WTC11 (cell line): ENCODE measurements at regions not wholly inside any gene's neighbourhood (a gene's known extent, or its start where the extent isn't known, plus 50 kb on each side); places are given as distances from the start of the nearest gene placed in this dataset.

ENCODE experiments used
- ATAC-seq: fragments of 200-7000 bp; cut with Tn5 transposase; 2 replicates; pipeline ENCODE4 v1.10.0; 2021; ENCODE audit warnings: mild to moderate bottlenecking, moderate library complexity
- CTCF ChIA-PET: fragments of 300-600 bp; sonication (Branson Sonifier 250); formaldehyde crosslinking; loops from one replicate; lab custom pipeline; 2021; ENCODE audit warnings: antibody characterized with exemption; lab: Charles Lee
- POLR2A ChIA-PET: fragments of 350-600 bp; sonication (Branson Sonifier 250); formaldehyde crosslinking; loops from one replicate; lab custom pipeline; 2021; ENCODE audit warnings: antibody characterized with exemption; lab: Charles Lee
- DNase-seq: peaks from one replicate; pipeline ENCODE4 v3.0.0; 2021; ENCODE audit warnings: low spot score
- H3K27ac Mint-ChIP-seq: 2 replicates; pipeline ENCODE4 v1.8.0; 2021; ENCODE audit warnings: mixed read lengths
- H3K27me3 Mint-ChIP-seq: 2 replicates; pipeline ENCODE4 v1.8.0; 2021; ENCODE audit warnings: low read depth, mild to moderate bottlenecking, moderate library complexity, mixed read lengths
- H3K36me3 Mint-ChIP-seq: 2 replicates; pipeline ENCODE4 v1.8.0; 2021; ENCODE audit warnings: mixed read lengths
- H3K4me1 Mint-ChIP-seq: 2 replicates; pipeline ENCODE4 v1.8.0; 2022; ENCODE audit warnings: mixed read lengths
- H3K4me3 Mint-ChIP-seq: 2 replicates; pipeline ENCODE4 v1.8.0; 2021; ENCODE audit warnings: mild to moderate bottlenecking, moderate library complexity, mixed read lengths
- H3K9me3 Mint-ChIP-seq: 2 replicates; pipeline ENCODE4 v1.8.0; 2021; ENCODE audit warnings: mixed read lengths
- ATF2 ChIP-seq: sonication (generic); formaldehyde crosslinking; IDR thresholded peaks from 2 replicates; pipeline ENCODE4 v1.8.1; 2022; ENCODE audit warnings: low read depth, missing genetic modification reagents, borderline replicate concordance
- ERG ChIP-seq: fragments of 250-450 bp; sonication (Bioruptor Pico); IDR thresholded peaks from 2 replicates; pipeline ENCODE4 v1.8.0; 2021; ENCODE audit warnings: mild to moderate bottlenecking
- ESRRA ChIP-seq: sonication (generic); formaldehyde crosslinking; IDR thresholded peaks from 2 replicates; pipeline ENCODE4 v1.8.1; 2022; ENCODE audit warnings: mild to moderate bottlenecking, missing genetic modification reagents, borderline replicate concordance
- FOXP1 ChIP-seq: sonication (generic); formaldehyde crosslinking; IDR thresholded peaks from 2 replicates; pipeline ENCODE4 v1.8.0; 2022; ENCODE audit warnings: missing genetic modification reagents, mild to moderate bottlenecking, moderate library complexity, borderline replicate concordance
- GABPB1 ChIP-seq: sonication (generic); formaldehyde crosslinking; IDR thresholded peaks from 2 replicates; pipeline ENCODE4 v1.8.1; 2023; ENCODE audit warnings: mild to moderate bottlenecking, missing genetic modification reagents
- HMGA2 ChIP-seq: fragments of 250-450 bp; sonication (Bioruptor Pico); IDR thresholded peaks from 2 replicates; pipeline ENCODE4 v1.4.0; 2021; ENCODE audit warnings: mild to moderate bottlenecking, moderate library complexity
- JUN ChIP-seq: sonication (generic); formaldehyde crosslinking; IDR thresholded peaks from 2 replicates; pipeline ENCODE4 v1.8.0; 2023; ENCODE audit warnings: mild to moderate bottlenecking, missing genetic modification reagents
- MAX ChIP-seq: sonication (generic); formaldehyde crosslinking; IDR thresholded peaks from 2 replicates; pipeline ENCODE4 v1.8.0; 2022; ENCODE audit warnings: mild to moderate bottlenecking, missing genetic modification reagents
- MXD4 ChIP-seq: fragments of 250-450 bp; sonication (Bioruptor Pico); IDR thresholded peaks from 2 replicates; pipeline ENCODE4 v1.8.0; 2021; ENCODE audit warnings: mild to moderate bottlenecking, moderate library complexity, borderline replicate concordance
- NR1H2 ChIP-seq: sonication (generic); formaldehyde crosslinking; IDR thresholded peaks from 2 replicates; pipeline ENCODE4 v1.9.0; 2021; ENCODE audit warnings: mild to moderate bottlenecking, moderate library complexity, missing genetic modification reagents
- PREB ChIP-seq: sonication (generic); formaldehyde crosslinking; IDR thresholded peaks from 2 replicates; pipeline ENCODE4 v1.8.1; 2022; ENCODE audit warnings: mild to moderate bottlenecking, missing genetic modification reagents, moderate library complexity, borderline replicate concordance
- PRRX2 ChIP-seq: fragments of 250-450 bp; sonication (Bioruptor Pico); IDR thresholded peaks from 2 replicates; pipeline ENCODE4 v1.8.0; 2021; ENCODE audit warnings: mild to moderate bottlenecking
- TEAD1 ChIP-seq: sonication (generic); formaldehyde crosslinking; IDR thresholded peaks from 2 replicates; pipeline ENCODE4 v1.8.0; 2022; ENCODE audit warnings: mild to moderate bottlenecking, missing genetic modification reagents
- ZMAT4 ChIP-seq: fragments of 250-450 bp; sonication (Bioruptor Pico); IDR thresholded peaks from 2 replicates; pipeline ENCODE4 v1.9.0; 2021; ENCODE audit warnings: mild to moderate bottlenecking
- ZNF219 ChIP-seq: sonication (generic); formaldehyde crosslinking; IDR thresholded peaks from 2 replicates; pipeline ENCODE4 v1.8.0; 2023; ENCODE audit warnings: missing genetic modification reagents, mild to moderate bottlenecking, borderline replicate concordance
- ZNF532 ChIP-seq: fragments of 250-450 bp; sonication (Bioruptor Pico); IDR thresholded peaks from 2 replicates; pipeline ENCODE4 v1.9.0; 2021; ENCODE audit warnings: mild to moderate bottlenecking, borderline replicate concordance

- no peak for DNase-seq
- Mint-ChIP-seq H3K9me3 (no peaks in the 10 kb centered on the region), H3K27ac (no peak overlapping the region), H3K27me3 (no peaks in the 10 kb centered on the region), H3K4me1 (peaks cover 5% of the 10 kb centered on the region; the same call in 1 of the 2 replicates), H3K4me3 (no peak overlapping the region), H3K36me3 (no peaks in the 10 kb centered on the region)
- ChIA-PET CTCF (no interaction called here), POLR2A (no interaction called here)
- no peak; the same call in 1 of the 2 replicates for ATAC-seq
- TF ChIP-seq ERG (CRISPR knock-in tag) (no peak), JUN (CRISPR knock-in tag) (no peak), ZNF219 (CRISPR knock-in tag) (no peak)
Measured at GRCh38 chrX:4944767-4945166, 1231.3 kb upstream of the PRKX start.

- H3K4me3 Mint-ChIP-seq = no peak overlapping the region
- no peaks in the 10 kb centered on the region for H3K36me3 Mint-ChIP-seq
- no peak for TF ChIP-seq ZNF219 (CRISPR knock-in tag)
- no peak for TF ChIP-seq TEAD1 (CRISPR knock-in tag)
- no peak for TF ChIP-seq NR1H2 (CRISPR knock-in tag)
- TF ChIP-seq MXD4 = no peak
- no peak for TF ChIP-seq MAX (CRISPR knock-in tag)
- TF ChIP-seq PREB (CRISPR knock-in tag) = no peak
- no peak for TF ChIP-seq ESRRA (CRISPR knock-in tag)
- no peak for TF ChIP-seq HMGA2 (CRISPR knock-in tag)
- TF ChIP-seq ZNF532 = no peak
- TF ChIP-seq FOXP1 = no peak
- no peak for TF ChIP-seq ZMAT4 (CRISPR knock-in tag)
- TF ChIP-seq ATF2 = no peak
- POLR2A ChIA-PET = no interaction called here
- CTCF ChIA-PET = no interaction called here
- ATAC-seq (no peak), DNase-seq (no peak)
- no peak overlapping the region for H3K27ac Mint-ChIP-seq
- H3K4me1 Mint-ChIP-seq = no peaks in the 10 kb centered on the region
- no peaks in the 10 kb centered on the region for H3K9me3 Mint-ChIP-seq
- H3K27me3 Mint-ChIP-seq = no peaks in the 10 kb centered on the region
Measured at GRCh38 chrX:4936315-4936714, 1222.9 kb upstream of the PRKX start.

- Mint-ChIP-seq H3K4me3 (no peak overlapping the region), H3K4me1 (no peaks in the 10 kb centered on the region), H3K27me3 (no peaks in the 10 kb centered on the region), H3K9me3 (no peaks in the 10 kb centered on the region), H3K36me3 (no peaks in the 10 kb centered on the region), H3K27ac (no peak overlapping the region)
- TF ChIP-seq PRRX2 (CRISPR knock-in tag) = no peak
- TF ChIP-seq GABPB1 (CRISPR knock-in tag) = no peak
- ATAC-seq = no peak
- ChIA-PET POLR2A (no interaction called here), CTCF (no interaction called here)
- DNase-seq = no peak
Measured at GRCh38 chrX:4935846-4936245, 1222.4 kb upstream of the PRKX start.
